WERI-Rb-1 (cell line): ENCODE measurements at regions not wholly inside any gene's neighbourhood (a gene's known extent, or its start where the extent isn't known, plus 50 kb on each side); places are given as distances from the start of the nearest gene placed in this dataset.

Experiments used
- DNase-seq: peaks from one replicate; pipeline ENCODE4 v3.0.0-alpha.2; 2020
- H3K27ac ChIP-seq: fragments of 250-450 bp; sonication (Bioruptor Pico); 2 replicates; pipeline ENCODE4 v1.5.1; 2020; ENCODE audit warnings: mild to moderate bottlenecking, moderate library complexity
- H3K27me3 ChIP-seq: fragments of 250-450 bp; sonication (Bioruptor Pico); 2 replicates; pipeline ENCODE4 v1.5.1; 2021; ENCODE audit warnings: mild to moderate bottlenecking, low read depth, moderate library complexity; ENCODE audit not compliant: insufficient read depth, severe bottlenecking
- H3K36me3 ChIP-seq: fragments of 250-450 bp; sonication (Bioruptor Pico); 2 replicates; pipeline ENCODE4 v1.5.1; 2020; ENCODE audit warnings: mild to moderate bottlenecking, moderate library complexity
- H3K4me3 ChIP-seq: 2 replicates; pipeline ENCODE4 v1.5.1; 2011; ENCODE audit warnings: low read depth, mild to moderate bottlenecking, control low read depth, low read length
- H3K9me3 ChIP-seq: fragments of 250-450 bp; sonication (Bioruptor Pico); 2 replicates; pipeline ENCODE4 v1.5.1; 2021; ENCODE audit warnings: mild to moderate bottlenecking, moderate library complexity; ENCODE audit not compliant: severe bottlenecking
- TF ChIP-seq, protein P1 (sequence below): IDR thresholded peaks from 2 replicates; pipeline ENCODE4 v1.5.1; 2011; ENCODE audit warnings: low read depth, mild to moderate bottlenecking, control low read depth, inconsistent platforms, low read length

DNA sequence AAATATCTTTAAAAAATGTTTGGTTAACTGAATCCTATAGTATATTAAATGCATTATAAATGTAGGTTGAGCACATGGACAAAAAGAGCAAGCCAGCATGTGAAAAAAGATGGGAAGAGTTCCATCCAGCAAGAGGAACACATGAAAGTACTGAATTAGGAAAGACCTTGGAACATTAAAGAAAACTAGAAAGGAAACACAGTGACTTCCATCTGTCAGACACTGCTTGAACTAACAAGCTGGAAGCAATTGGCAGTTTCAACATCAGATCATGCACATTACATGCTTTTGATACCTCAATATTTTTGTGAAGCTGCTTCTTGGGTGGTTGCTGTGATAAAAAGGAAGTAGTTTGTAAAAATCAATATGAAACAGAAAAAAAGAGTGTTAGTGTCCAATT is 626.8 kb upstream of the GNPDA2 start:
- Histone ChIP-seq H3K9me3 (no peaks in the 10 kb centered on the region), H3K36me3 (no peaks in the 10 kb centered on the region), H3K27me3 (no peaks in the 10 kb centered on the region), H3K4me3 (no peak overlapping the region), H3K27ac (no peak overlapping the region)
- TF ChIP-seq, protein P1, sequence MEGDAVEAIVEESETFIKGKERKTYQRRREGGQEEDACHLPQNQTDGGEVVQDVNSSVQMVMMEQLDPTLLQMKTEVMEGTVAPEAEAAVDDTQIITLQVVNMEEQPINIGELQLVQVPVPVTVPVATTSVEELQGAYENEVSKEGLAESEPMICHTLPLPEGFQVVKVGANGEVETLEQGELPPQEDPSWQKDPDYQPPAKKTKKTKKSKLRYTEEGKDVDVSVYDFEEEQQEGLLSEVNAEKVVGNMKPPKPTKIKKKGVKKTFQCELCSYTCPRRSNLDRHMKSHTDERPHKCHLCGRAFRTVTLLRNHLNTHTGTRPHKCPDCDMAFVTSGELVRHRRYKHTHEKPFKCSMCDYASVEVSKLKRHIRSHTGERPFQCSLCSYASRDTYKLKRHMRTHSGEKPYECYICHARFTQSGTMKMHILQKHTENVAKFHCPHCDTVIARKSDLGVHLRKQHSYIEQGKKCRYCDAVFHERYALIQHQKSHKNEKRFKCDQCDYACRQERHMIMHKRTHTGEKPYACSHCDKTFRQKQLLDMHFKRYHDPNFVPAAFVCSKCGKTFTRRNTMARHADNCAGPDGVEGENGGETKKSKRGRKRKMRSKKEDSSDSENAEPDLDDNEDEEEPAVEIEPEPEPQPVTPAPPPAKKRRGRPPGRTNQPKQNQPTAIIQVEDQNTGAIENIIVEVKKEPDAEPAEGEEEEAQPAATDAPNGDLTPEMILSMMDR: no peak
- no peak for DNase-seq

DNA sequence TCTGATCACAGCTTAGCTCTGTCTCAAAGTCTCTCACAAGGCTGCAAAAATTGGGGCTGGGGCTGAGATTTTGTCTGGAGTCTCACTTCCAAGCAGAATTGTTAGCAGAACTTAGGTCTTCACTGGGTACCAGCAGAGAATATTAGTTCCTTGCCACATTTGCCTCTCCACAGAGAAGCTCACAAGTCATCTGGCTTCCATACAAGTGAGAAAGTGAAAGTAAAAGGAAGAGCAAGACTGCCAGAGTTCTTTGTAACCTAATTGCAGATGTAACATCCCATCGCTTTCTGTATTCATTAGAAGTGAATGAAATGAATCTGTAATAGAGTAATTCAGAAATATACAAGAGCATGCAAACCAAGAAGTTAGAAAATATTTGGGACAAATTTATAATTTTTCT is 624.1 kb upstream of the GNPDA2 start:
- Histone ChIP-seq H3K27ac (no peak overlapping the region), H3K9me3 (no peaks in the 10 kb centered on the region), H3K36me3 (no peaks in the 10 kb centered on the region), H3K27me3 (no peaks in the 10 kb centered on the region), H3K4me3 (no peak overlapping the region)
- TF ChIP-seq, protein P1: no peak
- DNase-seq: no peak

DNA sequence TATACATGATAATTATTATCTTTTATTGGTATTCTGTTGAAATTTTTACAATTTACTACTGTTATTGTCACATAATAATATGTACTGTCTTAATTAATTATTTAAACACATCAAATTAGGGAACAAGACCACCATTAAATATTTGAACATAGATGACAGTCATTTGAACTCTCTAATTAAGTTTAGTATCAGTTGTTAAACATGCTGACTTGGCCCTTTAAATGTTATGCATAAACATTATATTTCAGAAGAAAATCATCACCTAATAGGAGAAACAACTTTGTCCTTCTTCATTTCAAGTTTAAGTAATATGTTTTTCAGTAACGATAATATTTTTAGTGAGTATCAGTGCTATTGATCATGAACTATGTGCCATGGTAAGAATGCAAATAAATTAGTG is 623.5 kb upstream of the GNPDA2 start:
- Histone ChIP-seq H3K27ac (no peak overlapping the region), H3K9me3 (no peaks in the 10 kb centered on the region), H3K36me3 (no peaks in the 10 kb centered on the region), H3K4me3 (no peak overlapping the region), H3K27me3 (no peaks in the 10 kb centered on the region)
- no peak for DNase-seq
- TF ChIP-seq, protein P1: no peak

DNA sequence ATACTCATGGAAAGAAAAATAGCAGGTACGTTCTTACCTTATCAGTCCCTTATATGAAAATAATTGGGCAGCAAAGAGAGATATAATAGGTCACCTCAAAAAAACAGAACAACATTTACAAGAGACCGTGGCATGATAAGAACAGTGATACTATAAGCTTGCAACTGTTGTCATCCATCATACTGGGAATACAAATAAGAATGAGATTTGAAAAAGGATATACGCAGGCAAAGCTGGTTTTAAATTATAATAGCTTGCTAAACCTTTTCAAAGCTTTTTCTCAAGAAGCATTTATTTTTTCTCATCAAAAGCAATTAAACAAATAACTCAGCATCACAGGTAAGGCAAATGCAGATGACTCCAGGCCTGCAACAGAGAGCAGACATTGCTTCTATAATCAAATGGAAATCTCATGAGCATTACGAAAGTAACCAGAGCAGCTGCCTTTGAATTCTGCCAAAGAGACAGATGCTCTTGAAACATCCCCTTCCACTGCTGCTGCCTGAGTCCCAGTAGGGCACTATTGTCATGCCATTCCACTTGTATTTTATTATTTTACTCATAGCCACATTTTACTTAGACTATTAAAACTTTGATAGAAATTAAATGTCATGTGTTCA is 620.6 kb upstream of the GNPDA2 start:
- no peaks in the 10 kb centered on the region for H3K9me3 ChIP-seq
- H3K27ac ChIP-seq: no peak overlapping the region
- TF ChIP-seq, protein P1: no peak
- no peak for DNase-seq
- no peaks in the 10 kb centered on the region for H3K36me3 ChIP-seq
- H3K27me3 ChIP-seq: no peaks in the 10 kb centered on the region
- H3K4me3 ChIP-seq: no peak overlapping the region

DNA sequence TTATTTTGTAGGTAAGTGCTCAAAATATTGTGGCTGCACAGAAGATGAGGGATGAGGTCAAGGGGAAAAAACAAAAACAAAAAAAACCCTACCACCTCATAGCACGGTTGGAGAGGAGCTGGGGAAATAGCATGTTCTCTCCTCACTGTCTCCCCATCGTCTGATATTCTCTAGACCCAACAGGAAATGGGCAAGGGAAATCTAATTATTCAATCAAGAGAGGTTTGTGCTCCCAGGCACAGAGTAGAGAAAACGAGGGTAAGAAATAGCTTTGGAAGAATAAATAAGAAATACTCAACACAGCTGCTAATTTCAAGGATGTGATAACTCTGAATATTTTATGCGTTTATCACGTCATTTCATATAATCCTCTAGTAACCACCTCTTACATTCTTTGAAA is 619.2 kb upstream of the GNPDA2 start:
- TF ChIP-seq, protein P1: no peak
- H3K27me3 ChIP-seq: no peaks in the 10 kb centered on the region
- H3K27ac ChIP-seq: no peak overlapping the region
- no peak for DNase-seq
- no peaks in the 10 kb centered on the region for H3K9me3 ChIP-seq
- H3K36me3 ChIP-seq: no peaks in the 10 kb centered on the region
- H3K4me3 ChIP-seq: no peak overlapping the region

DNA sequence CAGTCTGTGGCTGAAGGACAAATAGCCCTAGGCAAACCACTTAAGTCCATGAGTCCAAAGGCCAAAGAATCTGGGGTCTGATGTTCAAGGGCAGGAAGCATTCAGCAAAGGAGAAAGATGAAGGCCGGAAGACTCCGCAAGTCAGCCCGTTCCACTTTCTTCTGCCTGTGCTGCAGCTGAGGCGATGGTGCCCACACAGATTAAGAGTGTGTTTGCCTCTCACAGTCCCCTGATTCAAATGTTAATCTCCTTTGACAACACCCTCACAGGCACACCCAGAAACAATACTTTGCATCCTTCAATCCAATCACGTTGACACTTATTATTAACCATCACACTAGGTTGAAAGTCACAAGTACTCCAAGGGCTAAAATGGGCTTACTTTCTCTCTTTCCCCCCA is 605.4 kb upstream of the GNPDA2 start:
- Histone ChIP-seq H3K4me3 (no peak overlapping the region), H3K27ac (no peak overlapping the region), H3K36me3 (no peaks in the 10 kb centered on the region), H3K27me3 (no peaks in the 10 kb centered on the region), H3K9me3 (no peaks in the 10 kb centered on the region)
- TF ChIP-seq, protein P1: no peak
- no peak for DNase-seq
